GM12878 (cell line): ENCODE measurements at regions not wholly inside any gene's neighbourhood (a gene's known extent, or its start where the extent isn't known, plus 50 kb on each side); places are given as distances from the start of the nearest gene placed in this dataset.

ENCODE experiments used
- ATAC-seq: fragments of 200-7000 bp; cut with Tn5 transposase; 3 replicates; pipeline ENCODE4 v1.9.1; 2020; ENCODE audit warnings: mild to moderate bottlenecking, moderate library complexity
- BruUV-seq: library from RNA; stranded (reverse); fragments of 400-500 nt; replicated peaks from 2 replicates; lab custom pipeline; 2021; lab: Mats Ljungman, UMichigan
- CTCF ChIA-PET: fragments of 300-600 bp; sonication (Branson Sonifier 250); formaldehyde crosslinking; extraction: SDS; loops from one replicate; lab custom pipeline; 2021; ENCODE audit warnings: inconsistent platforms; lab: Yijun Ruan, JAX
- POLR2A ChIA-PET: fragments of 350-600 bp; formaldehyde crosslinking; extraction: SDS; loops from one replicate; lab custom pipeline; 2021; ENCODE audit warnings: inconsistent platforms; lab: Charles Lee
- RAD21 ChIA-PET: fragments of 300-600 bp; sonication (Branson Sonifier 250); formaldehyde crosslinking; loops from one replicate; lab custom pipeline; 2023; ENCODE audit warnings: antibody characterized with exemption; ENCODE audit not compliant: unreplicated experiment; lab: Charles Lee
- SMC1A ChIA-PET: fragments of 300-600 bp; sonication (Branson Sonifier 250); formaldehyde crosslinking; loops from one replicate; lab custom pipeline; 2023; ENCODE audit not compliant: unreplicated experiment, uncharacterized antibody; lab: Charles Lee
- DNase-seq: peaks from one replicate; pipeline ENCODE4 v3.0.0-alpha.2; 2011; ENCODE audit warnings: low read depth, low spot score
- FAIRE-seq: peaks from 3 replicates; lab custom pipeline; 2011; peaks lifted over from hg19 to GRCh38; lab: Jason Lieb, UNC
- H2AFZ ChIP-seq: 2 replicates; pipeline ENCODE4 v1.6.0; 2011; ENCODE audit warnings: low read depth, low read length, control low read depth; ENCODE audit not compliant: control insufficient read depth
- H3K27ac ChIP-seq: 2 replicates; pipeline ENCODE4 v1.5.1; 2011; ENCODE audit warnings: control low read depth; ENCODE audit not compliant: control insufficient read depth, insufficient read depth
- H3K27me3 ChIP-seq, 2 experiments: replicated peaks in 1 of 2; 2 replicates each; pipeline versions ENCODE4 v1.6.0 to v1.6.1; 2011; ENCODE audit warnings: low read length in 1 of 2; ENCODE audit not compliant: control insufficient read depth in 2 of 2, insufficient read depth in 2 of 2
- H3K36me3 ChIP-seq, 2 experiments: 2 replicates each; pipeline ENCODE4 v1.5.1; 2011; ENCODE audit warnings: low read length in 1 of 2; ENCODE audit not compliant: control insufficient read depth in 2 of 2, insufficient read depth in 2 of 2
- H3K4me1 ChIP-seq: 2 replicates; pipeline ENCODE4 v1.6.1; 2011; ENCODE audit warnings: mild to moderate bottlenecking, low read length, moderate library complexity, mixed read lengths; ENCODE audit not compliant: control insufficient read depth, insufficient read depth
- H3K4me2 ChIP-seq: 2 replicates; pipeline ENCODE4 v1.6.0; 2011; ENCODE audit warnings: control low read depth; ENCODE audit not compliant: control insufficient read depth, insufficient read depth
- H3K4me3 ChIP-seq: fragments of 200-600 bp; sonication (generic); 2 replicates; pipeline ENCODE4 v1.5.1; 2016
- H3K79me2 ChIP-seq: 2 replicates; pipeline ENCODE4 v1.6.0; 2011; ENCODE audit warnings: low read length; ENCODE audit not compliant: control insufficient read depth, insufficient read depth
- H3K9ac ChIP-seq: 2 replicates; pipeline ENCODE4 v1.8.0; 2011; ENCODE audit warnings: low read length, control low read depth, mixed read lengths; ENCODE audit not compliant: control insufficient read depth, insufficient read depth
- H3K9me3 ChIP-seq: replicated peaks from 3 replicates; pipeline ENCODE4 v1.5.1; 2011; ENCODE audit warnings: mild to moderate bottlenecking, low read length; ENCODE audit not compliant: control insufficient read depth, insufficient read depth
- H4K20me1 ChIP-seq: 2 replicates; pipeline ENCODE4 v1.6.0; 2011; ENCODE audit not compliant: control insufficient read depth, insufficient read depth
- IRF3 ChIP-seq: fragments of 450-650 bp; IDR thresholded peaks from 2 replicates; pipeline ENCODE4 v1.6.1; 2014; ENCODE audit warnings: mild to moderate bottlenecking
- LARP7 ChIP-seq: fragments of 450-650 bp; IDR thresholded peaks from 2 replicates; pipeline ENCODE4 v1.6.1; 2017; ENCODE audit warnings: mild to moderate bottlenecking
- MEF2A ChIP-seq: IDR thresholded peaks from 2 replicates; pipeline ENCODE4 v1.6.1; 2011; ENCODE audit warnings: low read depth, mild to moderate bottlenecking, low read length, moderate library complexity; ENCODE audit not compliant: insufficient read depth
- MEF2B ChIP-seq: fragments of 450-650 bp; IDR thresholded peaks from 2 replicates; pipeline ENCODE4 v1.6.1; 2018; ENCODE audit warnings: mild to moderate bottlenecking, moderate library complexity; ENCODE audit not compliant: partially characterized antibody, poor library complexity, severe bottlenecking
- RCOR1 ChIP-seq: conservative IDR thresholded peaks from 2 replicates; pipeline ENCODE4 v1.6.1; 2012; ENCODE audit warnings: low read depth, low read length, improper control_type of control experiment
- TCF7 ChIP-seq: IDR thresholded peaks from 2 replicates; pipeline ENCODE4 v1.6.1; 2014; ENCODE audit warnings: antibody characterized with exemption, borderline replicate concordance
- whole genome bisulfite sequencing: methylation state at CpG from one replicate; pipeline ENCODE4 v1.1.6; 2016; ENCODE audit warnings: low lambda C conversion rate; ENCODE audit not compliant: insufficient replicate concordance, insufficient coverage; ENCODE audit errors: missing lambda C conversion rate; 5-methylcytosine and 5-hydroxymethylcytosine counted together
- in situ Hi-C: fragments of 300-500 bp; cut with MboI; formaldehyde crosslinking; loops from 9 replicates; pipeline ENCODE4 v1.14.3; 2018; ENCODE audit warnings: mixed read lengths
- intact Hi-C: fragments of 100-400 bp; cut with micrococcal nuclease; formaldehyde crosslinking; loops from one replicate; pipeline ENCODE4 v1.14.2; 2022; ENCODE audit not compliant: unreplicated experiment

DNA sequence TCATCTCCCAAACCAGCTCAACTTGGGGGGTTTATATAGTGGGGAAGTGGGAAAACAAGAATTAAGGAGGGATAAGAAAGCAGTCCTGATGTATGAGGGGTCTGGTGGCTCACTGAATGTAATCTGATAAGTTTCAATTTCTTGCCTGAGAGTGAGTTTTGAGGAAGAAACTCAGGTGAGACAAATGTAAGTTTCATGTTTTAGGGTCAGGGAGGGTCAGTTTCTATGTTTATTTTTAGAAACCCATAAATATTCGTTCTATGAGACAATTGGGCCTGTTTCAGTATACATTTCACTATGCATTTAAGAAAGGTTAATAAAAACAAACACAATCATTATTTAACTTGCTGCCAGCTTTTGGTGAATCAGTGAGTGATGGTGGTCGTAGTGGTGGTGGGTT is 128.0 kb upstream of the MBL2 start:
- Histone ChIP-seq H3K27ac (no peak overlapping the region; the same call in 1 of the 2 replicates), H2AFZ (no peak overlapping the region), H3K4me1 (peaks cover 14% of the 10 kb centered on the region), H3K36me3 (no peaks in the 10 kb centered on the region), H3K4me2 (peak overlapping the region; percentile 50), H4K20me1 (no peaks in the 10 kb centered on the region), H3K79me2 (no peaks in the 10 kb centered on the region), H3K4me3 (0 out of 2 replicates have a peak overlapping the region, but pooled peaks have one; percentile 17), H3K9me3 (no peaks in the 10 kb centered on the region), H3K9ac (no peak overlapping the region), H3K27me3 (no peaks in the 10 kb centered on the region; a peak in 1 of 4 replicates)
- POLR2A ChIA-PET, result no interaction called here
- DNase-seq, result peak; percentile 15
- in situ Hi-C loops, result no loop called here
- peak; percentile 52 for FAIRE-seq
- CTCF ChIA-PET, result no interaction called here
- TF ChIP-seq MEF2B, result peak; percentile 13
- peak; percentile 55; the same call in 1 of the 2 replicates for TF ChIP-seq MEF2A
- TF ChIP-seq IRF3, result no peak
- no peak for TF ChIP-seq LARP7
- BruUV-seq, result no TSS peak
- WGBS, result 0% methylated on average over 2 of the region's 2 CpGs
- peak; percentile 48 for ATAC-seq
- RAD21 ChIA-PET, result no interaction called here
- intact Hi-C loops, result no loop called here
- SMC1A ChIA-PET, result no interaction called here

DNA sequence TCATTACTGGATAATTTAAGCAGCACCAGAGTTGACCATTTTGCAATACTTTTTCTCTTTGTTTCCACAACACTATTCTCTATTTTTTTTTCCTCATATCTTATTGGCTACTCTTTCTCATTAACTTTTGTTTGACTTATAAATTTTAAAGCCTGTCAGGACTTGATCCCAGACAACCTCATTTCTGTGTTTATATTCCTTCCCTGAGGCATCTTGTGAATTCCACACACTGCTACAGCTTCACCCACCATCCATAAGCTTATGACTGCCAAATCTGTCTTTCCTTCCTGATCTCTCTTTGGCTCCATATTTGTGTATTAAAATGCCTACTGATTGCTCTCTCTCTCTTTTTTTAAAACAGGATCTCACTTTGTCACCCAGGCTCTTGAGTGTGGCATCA is 124.6 kb upstream of the MBL2 start:
- intact Hi-C loops, result no loop called here
- H3K36me3 ChIP-seq, result no peaks in the 10 kb centered on the region
- ATAC-seq (no peak), DNase-seq (no peak)
- no peaks in the 10 kb centered on the region for H4K20me1 ChIP-seq
- POLR2A ChIA-PET, result interaction anchor here (0.7 kb wide), 1 partner anchor 824 kb away, joined by 3 read pairs; no protein-coding TSS in a partner anchor
- no peaks in the 10 kb centered on the region; a peak in 1 of 4 replicates for H3K27me3 ChIP-seq
- CTCF ChIA-PET, result no interaction called here
- H3K4me3 ChIP-seq, result no peak overlapping the region
- H3K79me2 ChIP-seq, result no peaks in the 10 kb centered on the region
- in situ Hi-C loops, result no loop called here
- TF ChIP-seq IRF3 (no peak), RCOR1 (no peak), TCF7 (no peak)
- TF ChIP-seq, all 136 proteins: peak for 0
- ChIA-PET SMC1A (no interaction called here), RAD21 (no interaction called here)
- H3K4me1 ChIP-seq, result peaks cover 14% of the 10 kb centered on the region
- FAIRE-seq, result no peak
- no peak overlapping the region for H2AFZ ChIP-seq
- no TSS peak for BruUV-seq
- no peak overlapping the region for H3K9ac ChIP-seq
- no peak overlapping the region for H3K27ac ChIP-seq
- H3K9me3 ChIP-seq, result no peaks in the 10 kb centered on the region
- H3K4me2 ChIP-seq, result no peak overlapping the region
